Keratinocyte (primary cell): ENCODE measurements at regions not wholly inside any gene's neighbourhood (a gene's known extent, or its start where the extent isn't known, plus 50 kb on each side); places are given as distances from the start of the nearest gene placed in this dataset.

ENCODE experiments used
- DNase-seq: peaks from one replicate; pipeline ENCODE4 v3.0.0-alpha.2; 2011; ENCODE audit warnings: low read depth, missing footprints, low spot score
- FAIRE-seq: peaks from 2 replicates; lab custom pipeline; 2011; peaks lifted over from hg19 to GRCh38; lab: Jason Lieb, UNC
- H2AFZ ChIP-seq: 2 replicates; pipeline ENCODE4 v1.6.0; 2012; ENCODE audit warnings: low read length, control low read depth, inconsistent platforms; ENCODE audit not compliant: control insufficient read depth
- H3K27ac ChIP-seq: 2 replicates; pipeline ENCODE4 v1.5.1; 2011; ENCODE audit warnings: low read length; ENCODE audit not compliant: control insufficient read depth, insufficient read depth
- H3K27me3 ChIP-seq: 3 replicates; pipeline ENCODE4 v1.6.0; 2011; ENCODE audit warnings: low read length; ENCODE audit not compliant: control insufficient read depth, insufficient read depth; ENCODE audit errors: extremely low read depth
- H3K36me3 ChIP-seq, 2 experiments: 2 replicates in 1 of 2; 3 replicates in 1 of 2; pipeline ENCODE4 v1.5.1; 2011; ENCODE audit warnings: low read length in 2 of 2, mild to moderate bottlenecking in 1 of 2; ENCODE audit not compliant: control insufficient read depth in 2 of 2, insufficient read depth in 2 of 2; ENCODE audit errors: extremely low read depth in 1 of 2
- H3K4me1 ChIP-seq: 3 replicates; pipeline ENCODE4 v1.5.1; 2011; ENCODE audit warnings: low read length; ENCODE audit not compliant: control insufficient read depth, insufficient read depth; ENCODE audit errors: extremely low read depth
- H3K4me2 ChIP-seq: 3 replicates; pipeline ENCODE4 v1.6.0; 2011; ENCODE audit warnings: low read depth, low read length; ENCODE audit not compliant: control insufficient read depth, insufficient read depth; ENCODE audit errors: extremely low read depth
- H3K4me3 ChIP-seq, 3 experiments: fragments of 200-600 bp in 1 of 3; sonication (generic) in 1 of 3; 2 replicates in 2 of 3; 3 replicates in 1 of 3; pipeline ENCODE4 v1.5.1; 2011 to 2016; ENCODE audit warnings: low read length in 3 of 3, mild to moderate bottlenecking in 3 of 3, control low read depth in 2 of 3, inconsistent platforms in 1 of 3, low read depth in 1 of 3, mixed read lengths in 1 of 3, mixed run types in 1 of 3, moderate library complexity in 1 of 3; ENCODE audit not compliant: control insufficient read depth in 2 of 3, insufficient read depth in 2 of 3; ENCODE audit errors: extremely low read depth in 1 of 3
- H3K79me2 ChIP-seq: 2 replicates; pipeline ENCODE4 v1.6.0; 2012; ENCODE audit warnings: low read length; ENCODE audit not compliant: control insufficient read depth, insufficient read depth
- H3K9ac ChIP-seq: 3 replicates; pipeline ENCODE4 v1.6.0; 2011; ENCODE audit warnings: low read length; ENCODE audit not compliant: control insufficient read depth, insufficient read depth; ENCODE audit errors: extremely low read depth
- H3K9me1 ChIP-seq: 3 replicates; pipeline ENCODE4 v1.6.0; 2011; ENCODE audit warnings: low read length; ENCODE audit not compliant: control insufficient read depth, insufficient read depth; ENCODE audit errors: extremely low read depth
- H3K9me3 ChIP-seq: 2 replicates; pipeline ENCODE4 v1.5.1; 2012; ENCODE audit warnings: low read depth, low read length; ENCODE audit not compliant: control insufficient read depth
- H4K20me1 ChIP-seq: 3 replicates; pipeline ENCODE4 v1.6.0; 2011; ENCODE audit warnings: low read length; ENCODE audit not compliant: control insufficient read depth, insufficient read depth; ENCODE audit errors: extremely low read depth
- CTCF ChIP-seq, 3 experiments: IDR thresholded peaks in 1 of 3; conservative IDR thresholded peaks in 1 of 3; optimal IDR thresholded peaks in 1 of 3; 2 replicates in 2 of 3; 3 replicates in 1 of 3; pipeline versions ENCODE3 to v1.5.1; 2011; ENCODE audit warnings: low read length in 3 of 3, mild to moderate bottlenecking in 3 of 3, moderate library complexity in 2 of 3, control low read depth in 1 of 3, inconsistent platforms in 1 of 3; ENCODE audit not compliant: insufficient read depth in 2 of 3; ENCODE audit errors: extremely low read depth in 1 of 3
- EZH2 ChIP-seq: IDR thresholded peaks from one replicate; pipeline ENCODE4 v1.6.1; 2012; ENCODE audit warnings: inconsistent platforms, mild to moderate bottlenecking, low read length, moderate library complexity
- dilution Hi-C: fragments of 300-500 bp; cut with MboI; formaldehyde crosslinking; loops from one replicate; pipeline ENCODE4 v1.7.0; 2020; ENCODE audit warnings: low sequenced_read_pairs; ENCODE audit not compliant: extremely low pct_ligation_motif_present

GRCh38 chr18:51643483-51643882 lies 446.0 kb upstream of the MEX3C start:
- H3K27ac ChIP-seq: no peak overlapping the region
- H3K27me3 ChIP-seq: no peaks in the 10 kb centered on the region
- H3K36me3 ChIP-seq: no peaks in the 10 kb centered on the region
- H3K4me2 ChIP-seq: no peak overlapping the region
- H4K20me1 ChIP-seq: no peaks in the 10 kb centered on the region
- H3K9ac ChIP-seq: no peak overlapping the region
- no peaks in the 10 kb centered on the region for H3K79me2 ChIP-seq
- dilution Hi-C loops: no loop called here
- TF ChIP-seq EZH2 (no peak), CTCF (optimal IDR thresholded peaks at IDR 0.05 in 1 of 3, IDR thresholded peaks at IDR 0.05 in 1 of 3, conservative IDR thresholded peaks at IDR 0.05 in 1 of 3; ENCODE audit: extremely low read depth in 1 of 3, insufficient read depth in 2 of 3, low read length in 3 of 3) (no peak)
- H3K4me3 ChIP-seq: no peak overlapping the region
- FAIRE-seq: no peak
- no peaks in the 10 kb centered on the region for H3K4me1 ChIP-seq
- DNase-seq: no peak
- no peaks in the 10 kb centered on the region for H3K9me3 ChIP-seq
- no peak overlapping the region for H2AFZ ChIP-seq
- no peaks in the 10 kb centered on the region for H3K9me1 ChIP-seq

- no peaks in the 10 kb centered on the region for H3K27me3 ChIP-seq
- dilution Hi-C loops: no loop called here
- H3K4me3 ChIP-seq: no peak overlapping the region
- H3K4me1 ChIP-seq: no peaks in the 10 kb centered on the region
- no peak overlapping the region for H3K9ac ChIP-seq
- no peak overlapping the region for H3K4me2 ChIP-seq
- no peaks in the 10 kb centered on the region for H3K79me2 ChIP-seq
- DNase-seq (no peak), FAIRE-seq (no peak)
- no peak for TF ChIP-seq CTCF (optimal IDR thresholded peaks at IDR 0.05 in 1 of 3, IDR thresholded peaks at IDR 0.05 in 1 of 3, conservative IDR thresholded peaks at IDR 0.05 in 1 of 3; ENCODE audit: extremely low read depth in 1 of 3, insufficient read depth in 2 of 3, low read length in 3 of 3)
- no peak for TF ChIP-seq EZH2
- H3K36me3 ChIP-seq: no peaks in the 10 kb centered on the region
- no peaks in the 10 kb centered on the region for H4K20me1 ChIP-seq
- no peaks in the 10 kb centered on the region for H3K9me1 ChIP-seq
- no peaks in the 10 kb centered on the region for H3K9me3 ChIP-seq
- no peak overlapping the region for H3K27ac ChIP-seq
- H2AFZ ChIP-seq: no peak overlapping the region
Measured at GRCh38 chr18:51645607-51646006, 448.1 kb upstream of the MEX3C start.
